PFSK-1 (cell line): ENCODE measurements at regions not wholly inside any gene's neighbourhood (a gene's known extent, or its start where the extent isn't known, plus 50 kb on each side); places are given as distances from the start of the nearest gene placed in this dataset.

Experiments used
- FOXP2 ChIP-seq: optimal IDR thresholded peaks from 2 replicates; pipeline ENCODE3; 2011; ENCODE audit warnings: borderline replicate concordance, control low read depth, inconsistent platforms; ENCODE audit not compliant: insufficient read depth; ENCODE audit errors: extremely low read length, extremely low read depth
- POLR2AphosphoS5 ChIP-seq: IDR thresholded peaks from 2 replicates; pipeline ENCODE4 v1.6.1; 2012; ENCODE audit warnings: low read depth, mild to moderate bottlenecking, control low read depth, low read length, moderate library complexity
- REST ChIP-seq, 2 experiments: IDR thresholded peaks; 2 replicates each; pipeline versions ENCODE4 v1.6.1 to v1.8.0; 2011 to 2012; ENCODE audit warnings: low read depth in 2 of 2, low read length in 2 of 2, control low read depth in 1 of 2, inconsistent platforms in 1 of 2, mild to moderate bottlenecking in 1 of 2, moderate library complexity in 1 of 2; ENCODE audit not compliant: insufficient read depth in 1 of 2
- SIN3A ChIP-seq: IDR thresholded peaks from 2 replicates; pipeline ENCODE4 v1.6.1; 2012; ENCODE audit warnings: mild to moderate bottlenecking, low read length, moderate library complexity, borderline replicate concordance; ENCODE audit not compliant: insufficient read depth
- TAF1 ChIP-seq: IDR thresholded peaks from 2 replicates; pipeline ENCODE4 v1.6.1; 2012; ENCODE audit warnings: low read length, control low read depth, borderline replicate concordance; ENCODE audit not compliant: insufficient read depth

- no peak for TF ChIP-seq TAF1
- no peak for TF ChIP-seq REST (IDR thresholded peaks at IDR 0.05; ENCODE audit: insufficient read depth in 1 of 2, low read depth in 2 of 2, low read length in 2 of 2)
- no peak for TF ChIP-seq SIN3A
- TF ChIP-seq FOXP2 = no peak
- no peak for TF ChIP-seq POLR2AphosphoS5
Measured at GRCh38 chrX:68985135-68985755, 156.4 kb downstream of the EFNB1 start.

- no peak for TF ChIP-seq REST (IDR thresholded peaks at IDR 0.05; ENCODE audit: insufficient read depth in 1 of 2, low read depth in 2 of 2, low read length in 2 of 2)
- no peak for TF ChIP-seq TAF1
- TF ChIP-seq POLR2AphosphoS5 = no peak
- no peak for TF ChIP-seq SIN3A
- TF ChIP-seq FOXP2 = no peak
Measured at GRCh38 chrX:68983004-68983857, 154.4 kb downstream of the EFNB1 start.

GRCh38 chrX:68982476-68982875 is 153.7 kb downstream of the EFNB1 start:
- TF ChIP-seq REST (IDR thresholded peaks at IDR 0.05; ENCODE audit: insufficient read depth in 1 of 2, low read depth in 2 of 2, low read length in 2 of 2) = no peak

DNA sequence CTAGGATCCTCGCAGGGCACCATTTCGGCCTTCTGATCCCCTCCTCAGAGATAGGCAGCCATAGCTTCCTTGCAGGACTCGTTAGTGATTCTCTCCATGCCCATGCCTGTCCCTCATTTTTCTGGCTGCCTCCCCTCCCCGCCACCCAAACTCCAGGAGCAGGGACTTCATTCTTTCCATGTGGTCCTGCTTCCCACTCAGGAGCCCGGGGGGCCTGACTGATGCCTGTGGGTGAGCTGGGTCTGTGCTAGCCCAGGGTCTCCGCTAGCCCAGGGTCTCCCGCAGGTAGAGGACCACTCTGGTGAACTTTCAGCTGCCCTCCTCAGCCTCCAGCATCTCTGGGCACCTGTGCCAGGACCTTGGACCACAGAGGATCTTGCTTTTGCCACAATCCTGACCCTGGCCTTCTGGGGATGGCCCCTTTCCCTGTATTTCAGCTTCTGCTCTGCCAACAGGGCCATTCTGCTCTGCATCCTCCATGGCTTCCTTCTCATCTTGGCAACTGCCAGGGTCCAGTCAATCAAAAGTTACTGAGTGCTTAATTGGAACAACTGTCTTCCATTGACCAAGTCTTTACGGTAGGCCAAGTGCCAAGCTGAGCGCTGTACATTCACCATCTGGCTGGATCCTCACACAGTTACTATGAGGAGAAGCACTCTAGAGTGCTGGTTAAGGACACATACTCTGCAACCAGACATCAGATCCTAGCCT is 152.2 kb downstream of the EFNB1 start:
- TF ChIP-seq POLR2AphosphoS5 (no peak), SIN3A (no peak), REST (IDR thresholded peaks at IDR 0.05; ENCODE audit: insufficient read depth in 1 of 2, low read depth in 2 of 2, low read length in 2 of 2) (no peak), FOXP2 (no peak), TAF1 (no peak)
